Tibial nerve (tissue), 4 donors: ENCODE measurements at regions not wholly inside any gene's neighbourhood (a gene's known extent, or its start where the extent isn't known, plus 50 kb on each side); places are given as distances from the start of the nearest gene placed in this dataset.

Experiments
- DNase-seq, 2 donors: peaks; one replicate each; pipeline ENCODE4 v3.0.0-alpha.2; 2019; ENCODE audit warnings: low spot score in 2 of 2
- H3K27ac ChIP-seq, 4 donors: fragments of 200-600 bp; sonication (generic) in 3 of 4; one replicate each; pipeline ENCODE4 v1.5.1; 2017 to 2019; ENCODE audit warnings: mild to moderate bottlenecking in 1 of 4
- H3K27me3 ChIP-seq, 2 donors: fragments of 200-600 bp; sonication (generic) in 1 of 2; one replicate each; pipeline versions ENCODE4 v1.5.1 to v1.6.0; 2017 to 2019
- H3K36me3 ChIP-seq, 3 donors: fragments of 200-600 bp; sonication (generic); one replicate each; pipeline ENCODE4 v1.5.1; 2018 to 2019
- H3K4me1 ChIP-seq, 4 donors: fragments of 200-600 bp; sonication (generic) in 3 of 4; one replicate each; pipeline ENCODE4 v1.5.1; 2017 to 2019
- H3K4me3 ChIP-seq, 4 donors: fragments of 200-600 bp; sonication (generic) in 3 of 4; one replicate each; pipeline ENCODE4 v1.5.1; 2017 to 2019; ENCODE audit warnings: mild to moderate bottlenecking in 1 of 4, moderate library complexity in 1 of 4
- H3K9me3 ChIP-seq, 4 donors: fragments of 200-600 bp; sonication (generic) in 3 of 4; one replicate each; pipeline ENCODE4 v1.5.1; 2017 to 2019
- EP300 ChIP-seq, 2 donors: sonication (generic); formaldehyde crosslinking; IDR thresholded peaks; one replicate each; pipeline ENCODE4 v1.6.1; 2017; ENCODE audit warnings: antibody characterized with exemption in 2 of 2, mild to moderate bottlenecking in 1 of 2
- POLR2A ChIP-seq, 2 donors: fragments of 450-650 bp; IDR thresholded peaks; one replicate each; pipeline ENCODE4 v1.6.1; 2017; ENCODE audit warnings: antibody characterized with exemption in 2 of 2, mild to moderate bottlenecking in 2 of 2, moderate library complexity in 2 of 2
- WGBS, 2 donors: methylation state at CpG; one replicate each; pipeline ENCODE4 v1.1.5; 2018; 5-methylcytosine and 5-hydroxymethylcytosine counted together
- TF ChIP-seq, protein P1 (sequence below), 5 experiments: fragments of 200-600 bp in 3 of 5; fragments of 450-650 bp in 2 of 5; sonication (generic) in 3 of 5; IDR thresholded peaks; one replicate each; pipeline ENCODE4 v1.5.1; 2016 to 2019; ENCODE audit warnings: antibody characterized with exemption in 5 of 5, mild to moderate bottlenecking in 3 of 5, moderate library complexity in 2 of 5

DNA sequence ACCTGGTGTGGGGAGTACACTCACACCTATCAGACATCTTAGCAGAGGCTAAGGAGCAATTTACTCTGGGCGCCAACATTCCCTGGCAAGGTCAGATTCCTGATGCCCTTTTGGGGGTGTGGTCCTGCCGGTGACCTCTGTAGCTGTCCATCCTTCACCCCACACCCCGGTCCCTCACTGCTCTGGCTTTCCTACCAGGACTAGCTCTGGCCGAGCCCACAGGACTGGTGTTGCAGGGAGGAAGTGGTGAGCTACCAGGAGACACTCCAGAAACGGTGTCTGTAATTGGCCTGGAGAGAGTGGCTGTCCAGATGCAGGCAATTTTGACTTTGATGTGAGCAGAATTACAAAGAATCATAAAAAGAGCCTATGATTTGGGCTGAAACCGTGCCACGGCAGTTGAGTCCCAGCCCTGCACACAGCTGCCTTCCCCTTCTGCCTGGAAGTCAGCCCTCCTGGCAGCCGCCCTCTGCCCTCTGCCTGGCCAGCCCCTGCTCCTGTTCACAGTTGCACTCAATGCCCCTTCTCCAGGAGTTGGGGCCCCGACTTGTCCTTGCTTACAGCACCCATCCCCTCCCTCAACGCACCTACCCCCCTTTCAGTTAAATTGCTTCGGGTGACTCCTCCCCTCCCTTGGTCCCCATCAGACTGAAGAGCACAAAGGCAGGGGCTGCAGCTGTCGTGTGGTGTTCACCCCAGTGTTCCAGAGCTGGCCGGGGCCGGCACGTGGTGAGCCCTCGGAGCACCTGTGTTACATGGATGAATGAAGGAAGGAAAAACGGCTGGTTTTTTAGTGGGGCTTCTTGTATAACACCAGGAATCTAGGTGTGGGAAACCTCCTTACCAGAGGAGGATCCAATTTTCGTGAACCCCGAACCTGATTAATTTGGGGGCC, 80.2 kb upstream of the TPM1 start:
- WGBS, 2 donors = 77 to 78% methylated on average over 19 of the region's 19 CpGs
- DNase-seq = no peak
- H3K36me3 ChIP-seq = no peaks in the 10 kb centered on the region

DNA sequence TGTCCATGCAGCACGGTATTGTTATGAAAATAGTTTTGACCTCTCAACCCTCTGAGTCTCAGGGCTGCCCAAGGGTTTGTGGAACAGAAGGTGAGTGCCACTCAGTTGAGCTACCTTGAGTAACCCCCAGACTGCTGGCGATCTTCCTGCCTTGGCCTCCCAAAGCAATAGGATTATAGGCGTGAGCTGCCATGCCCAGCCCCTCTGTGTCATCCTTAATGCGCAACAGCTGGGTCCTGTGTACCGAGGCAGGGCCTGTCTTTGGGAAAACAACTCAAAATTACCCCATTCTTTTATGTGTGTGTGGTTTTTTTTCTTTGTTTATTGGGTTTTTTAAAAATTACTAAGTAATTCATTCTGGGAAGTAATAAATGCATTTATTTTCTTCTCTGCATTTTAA, 78.3 kb upstream of the TPM1 start:
- DNase-seq = peak; percentile 26
- Histone ChIP-seq H3K4me3 (no peak overlapping the region), H3K9me3 (no peaks in the 10 kb centered on the region), H3K36me3 (no peaks in the 10 kb centered on the region), H3K27me3 (no peaks in the 10 kb centered on the region), H3K4me1 (peaks cover 0 to 9% (median 0%) of the 10 kb centered on the region in 4 donors), H3K27ac (no peak overlapping the region)
- whole genome bisulfite sequencing, 2 donors = 55 to 63% methylated on average over 5 of the region's 5 CpGs
- TF ChIP-seq POLR2A (IDR thresholded peaks at IDR 0.05) = no peak
- no peak for TF ChIP-seq EP300 (IDR thresholded peaks at IDR 0.05)
- TF ChIP-seq, protein P1, sequence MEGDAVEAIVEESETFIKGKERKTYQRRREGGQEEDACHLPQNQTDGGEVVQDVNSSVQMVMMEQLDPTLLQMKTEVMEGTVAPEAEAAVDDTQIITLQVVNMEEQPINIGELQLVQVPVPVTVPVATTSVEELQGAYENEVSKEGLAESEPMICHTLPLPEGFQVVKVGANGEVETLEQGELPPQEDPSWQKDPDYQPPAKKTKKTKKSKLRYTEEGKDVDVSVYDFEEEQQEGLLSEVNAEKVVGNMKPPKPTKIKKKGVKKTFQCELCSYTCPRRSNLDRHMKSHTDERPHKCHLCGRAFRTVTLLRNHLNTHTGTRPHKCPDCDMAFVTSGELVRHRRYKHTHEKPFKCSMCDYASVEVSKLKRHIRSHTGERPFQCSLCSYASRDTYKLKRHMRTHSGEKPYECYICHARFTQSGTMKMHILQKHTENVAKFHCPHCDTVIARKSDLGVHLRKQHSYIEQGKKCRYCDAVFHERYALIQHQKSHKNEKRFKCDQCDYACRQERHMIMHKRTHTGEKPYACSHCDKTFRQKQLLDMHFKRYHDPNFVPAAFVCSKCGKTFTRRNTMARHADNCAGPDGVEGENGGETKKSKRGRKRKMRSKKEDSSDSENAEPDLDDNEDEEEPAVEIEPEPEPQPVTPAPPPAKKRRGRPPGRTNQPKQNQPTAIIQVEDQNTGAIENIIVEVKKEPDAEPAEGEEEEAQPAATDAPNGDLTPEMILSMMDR (IDR thresholded peaks at IDR 0.05) = no peak

More for the DNA sequence above, 80.2 kb upstream of the TPM1 start:
- H3K4me3 ChIP-seq = no peak overlapping the region
- no peaks in the 10 kb centered on the region for H3K27me3 ChIP-seq
- peaks cover 0 to 16% (median 0%) of the 10 kb centered on the region in 4 donors for H3K4me1 ChIP-seq
- H3K9me3 ChIP-seq = no peaks in the 10 kb centered on the region
- TF ChIP-seq POLR2A (IDR thresholded peaks at IDR 0.05) (no peak), EP300 (IDR thresholded peaks at IDR 0.05) (no peak)
- TF ChIP-seq, protein P1 (IDR thresholded peaks at IDR 0.05) = no peak
- no peak overlapping the region for H3K27ac ChIP-seq

DNA sequence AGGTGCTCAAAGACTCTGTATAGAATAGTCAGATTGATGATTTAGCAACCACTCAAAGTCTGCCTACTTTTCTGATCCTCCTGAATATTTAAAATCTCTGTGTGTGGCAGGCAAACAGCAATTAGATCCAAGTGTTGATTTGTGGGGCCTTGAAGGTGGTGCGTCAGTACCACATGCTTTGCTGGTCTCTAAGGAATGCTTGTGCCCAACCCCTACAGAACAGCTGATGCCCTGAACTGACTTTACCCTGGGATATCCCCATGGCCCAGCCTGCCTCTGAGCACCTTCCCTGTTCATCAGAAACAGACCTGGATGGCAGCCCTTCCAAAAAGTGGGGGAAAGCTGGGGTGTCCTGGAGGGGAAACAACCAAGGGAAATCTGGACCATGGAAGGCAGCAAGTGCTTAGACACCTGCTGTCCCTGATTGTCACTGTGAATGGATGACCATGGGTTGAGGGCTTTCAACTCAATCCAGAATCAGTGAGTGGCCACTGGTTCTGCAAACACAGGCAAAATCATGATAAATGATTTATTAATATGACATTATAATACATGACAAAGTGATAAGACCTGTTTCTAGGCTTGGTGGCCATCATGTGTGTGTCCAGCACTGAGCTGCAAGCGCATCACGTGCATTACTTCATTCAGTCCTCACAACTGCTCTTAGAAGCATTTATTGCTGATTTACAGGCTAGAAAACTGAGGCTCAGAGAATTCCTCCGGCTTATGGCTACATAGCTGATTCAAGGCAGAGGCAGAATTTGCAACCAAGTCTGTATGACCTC, 76.1 kb upstream of the TPM1 start:
- 84 to 99% methylated on average over 4 of the region's 4 CpGs for WGBS, 2 donors
- H3K27me3 ChIP-seq = no peaks in the 10 kb centered on the region

DNA sequence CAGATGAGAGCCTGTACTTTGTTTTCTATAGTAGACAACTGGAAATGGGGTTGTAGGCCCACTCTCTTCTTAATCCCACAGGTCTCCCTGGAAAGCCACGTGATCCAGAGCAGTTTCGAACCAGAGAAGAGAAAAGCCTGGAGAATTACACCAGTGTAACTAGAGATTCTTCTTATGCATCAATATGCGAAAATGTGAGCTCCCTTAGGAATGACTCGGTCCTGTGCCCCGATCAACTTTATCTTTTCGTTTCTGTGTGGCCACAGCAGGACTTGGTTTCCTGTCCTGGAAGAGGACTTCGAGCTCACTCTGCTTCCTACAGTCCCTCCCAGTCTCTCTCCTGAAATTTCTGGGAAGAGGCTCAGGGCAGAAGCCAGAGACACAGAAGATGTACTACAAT, 73.8 kb upstream of the TPM1 start:
- no peak overlapping the region for H3K4me3 ChIP-seq
- peaks cover 0 to 9% (median 0%) of the 10 kb centered on the region in 4 donors for H3K4me1 ChIP-seq
- no peaks in the 10 kb centered on the region for H3K36me3 ChIP-seq
- no peak overlapping the region for H3K27ac ChIP-seq
- TF ChIP-seq, protein P1 (IDR thresholded peaks at IDR 0.05) = no peak
- TF ChIP-seq POLR2A (IDR thresholded peaks at IDR 0.05) (no peak), EP300 (IDR thresholded peaks at IDR 0.05) (no peak)
- WGBS, 2 donors = 68 to 79% methylated on average over 7 of the region's 7 CpGs
- H3K27me3 ChIP-seq = no peaks in the 10 kb centered on the region
- H3K9me3 ChIP-seq = no peaks in the 10 kb centered on the region
- no peak for DNase-seq

More for the DNA sequence above, 76.1 kb upstream of the TPM1 start:
- Histone ChIP-seq H3K27ac (no peak overlapping the region), H3K4me3 (no peak overlapping the region), H3K4me1 (peaks cover 0 to 9% (median 0%) of the 10 kb centered on the region in 4 donors), H3K9me3 (no peaks in the 10 kb centered on the region), H3K36me3 (no peaks in the 10 kb centered on the region)
- DNase-seq = no peak
- TF ChIP-seq EP300 (IDR thresholded peaks at IDR 0.05) (no peak), POLR2A (IDR thresholded peaks at IDR 0.05) (no peak)
- TF ChIP-seq, protein P1 (IDR thresholded peaks at IDR 0.05) = no peak
